HCT116 (cell line): ENCODE measurements at regions not wholly inside any gene's neighbourhood (a gene's known extent, or its start where the extent isn't known, plus 50 kb on each side); places are given as distances from the start of the nearest gene placed in this dataset.
"Not testable (repeated sequence)": the region's sequence is repeated elsewhere in the genome, so short reads cannot be mapped to it uniquely, and the experiment has no call there.

Experiments used
- ATAC-seq: fragments of 200-7000 bp; cut with Tn5 transposase; 2 replicates; pipeline ENCODE4 v1.9.1; 2020; ENCODE audit warnings: mild to moderate bottlenecking, moderate library complexity
- BruUV-seq: library from RNA; stranded (reverse); fragments of 400-500 nt; replicated peaks from 2 replicates; lab custom pipeline; 2021; lab: Mats Ljungman, UMichigan
- CTCF ChIA-PET: fragments of 300-600 bp; sonication (Branson Sonifier 250); formaldehyde crosslinking; loops from one replicate; lab custom pipeline; 2021; ENCODE audit warnings: antibody characterized with exemption; lab: Charles Lee
- POLR2A ChIA-PET: fragments of 300-600, 350-600 bp; sonication (Branson Sonifier 250); formaldehyde crosslinking; loops from one replicate; lab custom pipeline; 2021; ENCODE audit warnings: antibody characterized with exemption; lab: Charles Lee
- RAD21 ChIA-PET, 2 experiments: fragments of 300-600 bp; sonication (Branson Sonifier 250); formaldehyde crosslinking; loops; one replicate each; lab custom pipeline; 2023; ENCODE audit warnings: low total read pairs in 2 of 2; ENCODE audit not compliant: uncharacterized antibody in 2 of 2, unreplicated experiment in 2 of 2, low non-redundant PET in 1 of 2; lab: Charles Lee
- DNase-seq: peaks from one replicate; pipeline ENCODE4 v3.0.0-alpha.2; 2010; ENCODE audit warnings: low read depth, low spot score
- H2AFZ ChIP-seq: fragments of 200-600 bp; shearing (Covaris generic), sonication (generic); 2 replicates; pipeline ENCODE4 v1.6.1; 2017; ENCODE audit warnings: low read depth, mixed run types, mixed read lengths, antibody characterized with exemption, low read length; ENCODE audit not compliant: poor library complexity, severe bottlenecking
- H3K27ac ChIP-seq: 2 replicates; pipeline ENCODE4 v1.5.1; 2012; ENCODE audit warnings: low read depth, low read length
- H3K27me3 ChIP-seq: fragments of 200-600 bp; sonication (generic); 2 replicates; pipeline ENCODE4 v1.6.1; 2016; ENCODE audit warnings: mixed run types, low read length, mixed read lengths; ENCODE audit not compliant: insufficient read depth
- H3K36me3 ChIP-seq, 2 experiments: fragments of 200-500 bp in 1 of 2; fragments of 200-600 bp in 1 of 2; sonication (Bioruptor generic) in 1 of 2; sonication (generic) in 1 of 2; 2 replicates each; pipeline versions ENCODE4 v1.5.1 to v1.6.1; 2014 to 2016; ENCODE audit warnings: low read length in 2 of 2, inconsistent platforms in 1 of 2, mixed read lengths in 1 of 2, mixed run types in 1 of 2; ENCODE audit not compliant: insufficient read depth in 2 of 2, control insufficient read depth in 1 of 2
- H3K4me1 ChIP-seq, 2 experiments: fragments of 200-600 bp in 1 of 2; sonication (generic) in 1 of 2; 2 replicates each; pipeline versions ENCODE4 v1.5.1 to v1.6.1; 2012 to 2017; ENCODE audit warnings: low read length in 2 of 2, inconsistent platforms in 1 of 2, mild to moderate bottlenecking in 1 of 2, mixed read lengths in 1 of 2, mixed run types in 1 of 2, moderate library complexity in 1 of 2; ENCODE audit not compliant: insufficient read depth in 2 of 2, control insufficient read depth in 1 of 2
- H3K4me2 ChIP-seq: fragments of 200-600 bp; sonication (generic); 2 replicates; pipeline ENCODE4 v1.6.1; 2017; ENCODE audit warnings: mixed run types, low read length, mixed read lengths
- H3K4me3 ChIP-seq, 2 experiments: fragments of 200-600 bp in 1 of 2; sonication (generic) in 1 of 2; replicated peaks in 1 of 2; 2 replicates each; pipeline ENCODE4 v1.5.1; 2011 to 2016; ENCODE audit warnings: low read length in 2 of 2, control low read depth in 1 of 2, low read depth in 1 of 2, mild to moderate bottlenecking in 1 of 2, mixed read lengths in 1 of 2, mixed run types in 1 of 2
- H3K79me2 ChIP-seq: fragments of 200-600 bp; sonication (generic); 2 replicates; pipeline ENCODE4 v1.6.1; 2017; ENCODE audit warnings: mild to moderate bottlenecking, mixed run types, low read length, moderate library complexity, mixed read lengths; ENCODE audit not compliant: insufficient read depth
- H3K9ac ChIP-seq: fragments of 200-600 bp; sonication (generic); 2 replicates; pipeline ENCODE4 v1.6.1; 2016; ENCODE audit warnings: low read length, mixed read lengths
- H3K9me2 ChIP-seq: fragments of 200-600 bp; sonication (generic), shearing (Covaris generic); 2 replicates; pipeline ENCODE4 v1.6.1; 2017; ENCODE audit warnings: mixed run types, mild to moderate bottlenecking, moderate library complexity; ENCODE audit not compliant: insufficient read depth
- H3K9me3 ChIP-seq, 2 experiments: fragments of 200-500 bp in 1 of 2; fragments of 200-600 bp in 1 of 2; sonication (Bioruptor generic) in 1 of 2; sonication (generic) in 1 of 2; 2 replicates each; pipeline ENCODE4 v1.6.1; 2014 to 2017; ENCODE audit warnings: low read length in 2 of 2, mixed read lengths in 2 of 2, inconsistent platforms in 1 of 2, low read depth in 1 of 2, mild to moderate bottlenecking in 1 of 2, mixed run types in 1 of 2, moderate library complexity in 1 of 2; ENCODE audit not compliant: control insufficient read depth in 1 of 2, insufficient read depth in 1 of 2
- H4K20me1 ChIP-seq: fragments of 200-600 bp; sonication (generic), shearing (Covaris generic); 2 replicates; pipeline ENCODE4 v1.6.1; 2017; ENCODE audit warnings: mixed run types, mild to moderate bottlenecking, moderate library complexity; ENCODE audit not compliant: insufficient read depth
- CBX3 ChIP-seq: IDR thresholded peaks from 2 replicates; pipeline ENCODE4 v1.6.1; 2012; ENCODE audit warnings: low read depth
- CEBPB ChIP-seq: IDR thresholded peaks from 2 replicates; pipeline ENCODE4 v1.6.1; 2012; ENCODE audit warnings: low read depth
- EGR1 ChIP-seq: IDR thresholded peaks from 2 replicates; pipeline ENCODE4 v1.6.1; 2012; ENCODE audit warnings: low read depth
- ELF1 ChIP-seq: IDR thresholded peaks from 2 replicates; pipeline ENCODE4 v1.6.1; 2012; ENCODE audit warnings: low read depth, borderline replicate concordance
- EZH2 ChIP-seq: fragments of 200-600 bp; sonication (generic); IDR thresholded peaks from 2 replicates; pipeline ENCODE4 v1.6.1; 2017; ENCODE audit warnings: antibody characterized with exemption, mixed run types
- EZH2phosphoT487 ChIP-seq: fragments of 200-600 bp; IDR thresholded peaks from 2 replicates; pipeline ENCODE4 v1.6.1; 2018; ENCODE audit warnings: antibody characterized with exemption, borderline replicate concordance
- MAX ChIP-seq: IDR thresholded peaks from 2 replicates; pipeline ENCODE4 v1.6.1; 2012
- POLR2A ChIP-seq: IDR thresholded peaks from 2 replicates; pipeline ENCODE4 v1.7.0; 2011; ENCODE audit warnings: borderline replicate concordance; ENCODE audit not compliant: insufficient read depth, insufficient read length; ENCODE audit errors: extremely low read depth
- POLR2AphosphoS5 ChIP-seq: IDR thresholded peaks from 2 replicates; pipeline ENCODE4 v1.6.1; 2011; ENCODE audit warnings: mild to moderate bottlenecking, low read depth, low read length, moderate library complexity
- RAD21 ChIP-seq: IDR thresholded peaks from 2 replicates; pipeline ENCODE4 v1.6.1; 2012; ENCODE audit warnings: low read depth, mild to moderate bottlenecking
- SIN3A ChIP-seq: IDR thresholded peaks from 2 replicates; pipeline ENCODE4 v1.6.1; 2012; ENCODE audit warnings: low read depth
- SP1 ChIP-seq: IDR thresholded peaks from 2 replicates; pipeline ENCODE4 v1.6.1; 2012; ENCODE audit warnings: low read depth
- SRF ChIP-seq: IDR thresholded peaks from 2 replicates; pipeline ENCODE4 v1.6.1; 2012; ENCODE audit warnings: low read depth
- TCF7L2 ChIP-seq: IDR thresholded peaks from 2 replicates; pipeline ENCODE4 v1.7.0; 2011; ENCODE audit warnings: borderline replicate concordance, inconsistent platforms; ENCODE audit not compliant: insufficient read depth, insufficient read length; ENCODE audit errors: extremely low read depth
- YY1 ChIP-seq: IDR thresholded peaks from 2 replicates; pipeline ENCODE4 v1.6.1; 2011; ENCODE audit warnings: low read length, low read depth, moderate library complexity, mild to moderate bottlenecking; ENCODE audit not compliant: insufficient replicate concordance; ENCODE audit errors: extremely low read depth
- ZFX ChIP-seq: fragments of 450-650 bp; IDR thresholded peaks from 2 replicates; pipeline ENCODE4 v1.6.1; 2017
- intact Hi-C: fragments of 100-400 bp; cut with micrococcal nuclease; formaldehyde crosslinking; loops from 2 replicates; pipeline ENCODE4 v1.10.0; 2022
- TF ChIP-seq, protein P1 (sequence below): IDR thresholded peaks from 2 replicates; pipeline ENCODE4 v1.6.1; 2012

- H3K9me3 ChIP-seq = no peaks in the 10 kb centered on the region
- CTCF ChIA-PET = no interaction called here
- intact Hi-C loops = no loop called here
These were observed 173.7 kb downstream of the KBTBD8 start for GRCh38 chr3:67171841-67172240.

DNA sequence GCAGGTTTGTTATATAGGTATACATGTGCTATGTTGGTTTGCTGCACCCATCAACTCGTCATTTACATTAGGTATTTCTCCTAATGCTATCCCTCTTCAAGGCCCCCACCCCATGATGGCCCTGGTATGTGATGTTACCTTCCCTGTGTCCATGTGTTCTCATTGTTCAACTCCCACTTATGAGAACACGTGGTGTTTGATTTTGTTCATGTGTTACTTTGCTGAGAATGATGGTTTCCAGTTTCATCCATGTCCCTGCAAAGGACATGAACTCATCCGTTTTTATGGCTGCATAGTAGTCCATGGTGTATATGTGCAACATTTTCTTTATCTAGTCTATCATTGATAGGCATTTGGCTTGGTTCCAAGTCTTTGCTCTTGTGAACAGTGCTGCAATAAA lies 175.0 kb downstream of the KBTBD8 start:
- H3K27ac ChIP-seq, H3K36me3 ChIP-seq, CTCF ChIA-PET, H3K4me3 ChIP-seq, H3K9me3 ChIP-seq, H4K20me1 ChIP-seq, ATAC-seq, DNase-seq, BruUV-seq, H3K4me2 ChIP-seq, H3K9ac ChIP-seq, H3K9me2 ChIP-seq, H3K79me2 ChIP-seq, POLR2A ChIA-PET, H3K4me1 ChIP-seq, intact Hi-C loops, H2AFZ ChIP-seq, RAD21 ChIA-PET: not testable (repeated sequence)
- H3K27me3 ChIP-seq = peaks cover 17% of the 10 kb centered on the region

More at GRCh38 chr3:67171841-67172240, 173.7 kb downstream of the KBTBD8 start:
- Histone ChIP-seq H3K4me2 (no peak overlapping the region), H3K9ac (no peak overlapping the region), H4K20me1 (no peaks in the 10 kb centered on the region), H3K27ac (no peak overlapping the region), H3K79me2 (no peaks in the 10 kb centered on the region), H3K4me3 (no peak overlapping the region), H3K36me3 (no peaks in the 10 kb centered on the region), H3K9me2 (no peaks in the 10 kb centered on the region), H3K4me1 (no peaks in the 10 kb centered on the region), H2AFZ (no peak overlapping the region), H3K27me3 (peaks cover 25% of the 10 kb centered on the region)
- TF ChIP-seq POLR2AphosphoS5 = no peak
- TF ChIP-seq YY1 = no peak
- no peak for TF ChIP-seq EZH2phosphoT487
- TF ChIP-seq EGR1 = no peak
- TF ChIP-seq, protein P1, sequence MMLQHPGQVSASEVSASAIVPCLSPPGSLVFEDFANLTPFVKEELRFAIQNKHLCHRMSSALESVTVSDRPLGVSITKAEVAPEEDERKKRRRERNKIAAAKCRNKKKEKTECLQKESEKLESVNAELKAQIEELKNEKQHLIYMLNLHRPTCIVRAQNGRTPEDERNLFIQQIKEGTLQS = no peak
- TF ChIP-seq EZH2 = no peak
- TF ChIP-seq SP1 = no peak
- TF ChIP-seq CEBPB = no peak
- no peak for TF ChIP-seq MAX
- TF ChIP-seq CBX3 = no peak
- TF ChIP-seq RAD21 = no peak
- no peak for TF ChIP-seq ELF1
- no peak for TF ChIP-seq ZFX
- no peak for TF ChIP-seq SRF
- no peak for TF ChIP-seq POLR2A
- TF ChIP-seq SIN3A = no peak
- TF ChIP-seq TCF7L2 = no peak
- ATAC-seq (no peak), DNase-seq (no peak)
- ChIA-PET RAD21 (no interaction called here), POLR2A (no interaction called here)
- no TSS peak for BruUV-seq
